SU-DHL-6 (cell line): ENCODE measurements at regions not wholly inside any gene's neighbourhood (a gene's known extent, or its start where the extent isn't known, plus 50 kb on each side); places are given as distances from the start of the nearest gene placed in this dataset.

Source experiments
- H2AFZ ChIP-seq: fragments of 200-600 bp; sonication (generic); 2 replicates; pipeline ENCODE4 v1.6.1; 2014; ENCODE audit warnings: low read depth, mild to moderate bottlenecking, moderate library complexity, mixed read lengths, antibody characterized with exemption, low read length; ENCODE audit not compliant: severe bottlenecking
- H3F3A ChIP-seq: fragments of 200-600 bp; shearing (Covaris generic); 2 replicates; pipeline ENCODE4 v1.6.0; 2016; ENCODE audit warnings: antibody characterized with exemption, mild to moderate bottlenecking; ENCODE audit not compliant: insufficient read depth
- H3K27ac ChIP-seq: fragments of 200-600 bp; sonication (generic); 2 replicates; pipeline ENCODE4 v1.5.1; 2016; ENCODE audit warnings: low read depth, mild to moderate bottlenecking, low read length, moderate library complexity, mixed read lengths
- H3K27me3 ChIP-seq: fragments of 200-600 bp; sonication (generic), shearing (Covaris generic); 2 replicates; pipeline ENCODE4 v1.6.0; 2014; ENCODE audit warnings: mild to moderate bottlenecking, low read length
- H3K36me3 ChIP-seq: fragments of 200-600 bp; sonication (generic); 2 replicates; pipeline ENCODE4 v1.6.1; 2014; ENCODE audit warnings: mild to moderate bottlenecking, low read length, mixed read lengths
- H3K4me2 ChIP-seq: fragments of 300-600, 200-600 bp; shearing (Covaris generic), sonication (generic); 2 replicates; pipeline ENCODE4 v1.6.0; 2014; ENCODE audit warnings: low read length, low read depth, mild to moderate bottlenecking; ENCODE audit not compliant: poor library complexity, severe bottlenecking
- H3K4me3 ChIP-seq: fragments of 200-600 bp; sonication (generic); 2 replicates; pipeline ENCODE4 v1.5.1; 2014; ENCODE audit warnings: antibody characterized with exemption, low read length, mild to moderate bottlenecking, mixed read lengths; ENCODE audit not compliant: insufficient read depth, poor library complexity, severe bottlenecking
- H3K79me2 ChIP-seq: fragments of 200-600 bp; sonication (generic); 2 replicates; pipeline ENCODE4 v1.6.1; 2014; ENCODE audit warnings: mild to moderate bottlenecking, low read length, moderate library complexity; ENCODE audit not compliant: insufficient read depth
- H3K9ac ChIP-seq: fragments of 200-600 bp; sonication (generic); 2 replicates; pipeline ENCODE4 v1.7.0; 2014; ENCODE audit warnings: mild to moderate bottlenecking, low read length
- H3K9me2 ChIP-seq: fragments of 200-600 bp; sonication (generic); replicated peaks from 2 replicates; pipeline ENCODE4 v1.6.1; 2014; ENCODE audit warnings: low read length; ENCODE audit not compliant: insufficient read depth
- H3K9me3 ChIP-seq: fragments of 200-600 bp; sonication (generic); 2 replicates; pipeline ENCODE4 v1.6.1; 2014; ENCODE audit warnings: low read length, mixed read lengths; ENCODE audit not compliant: insufficient read depth
- H4K20me1 ChIP-seq: fragments of 200-600 bp; sonication (generic); 2 replicates; pipeline ENCODE4 v1.6.1; 2014; ENCODE audit warnings: low read depth, mild to moderate bottlenecking, antibody characterized with exemption, low read length, moderate library complexity, mixed read lengths
- CTCF ChIP-seq: fragments of 200-600 bp; sonication (generic); IDR thresholded peaks from one replicate; pipeline ENCODE4 v1.5.1; 2017; ENCODE audit warnings: antibody characterized with exemption, mild to moderate bottlenecking, low read length, moderate library complexity; ENCODE audit not compliant: insufficient read depth, poor library complexity, severe bottlenecking
- EZH2phosphoT487 ChIP-seq: fragments of 200-600 bp; sonication (generic), shearing (Covaris generic); conservative IDR thresholded peaks from 2 replicates; pipeline ENCODE4 v1.6.1; 2018; ENCODE audit warnings: mild to moderate bottlenecking, antibody characterized with exemption, low read length, moderate library complexity, mixed read lengths

GRCh38 chr10:58942724-58943123, 233.7 kb upstream of the PHYHIPL start:
- no peak overlapping the region for H3K27ac ChIP-seq
- H3F3A ChIP-seq, result no peaks in the 10 kb centered on the region
- no peak overlapping the region for H3K4me3 ChIP-seq
- H3K9me2 ChIP-seq, result no peaks in the 10 kb centered on the region
- no peaks in the 10 kb centered on the region for H4K20me1 ChIP-seq
- H3K27me3 ChIP-seq, result no peaks in the 10 kb centered on the region
- TF ChIP-seq CTCF, result no peak
- no peak for TF ChIP-seq EZH2phosphoT487
- no peaks in the 10 kb centered on the region for H3K36me3 ChIP-seq
- no peak overlapping the region for H3K9ac ChIP-seq
- no peaks in the 10 kb centered on the region for H3K9me3 ChIP-seq
- no peaks in the 10 kb centered on the region for H3K79me2 ChIP-seq
- H2AFZ ChIP-seq, result no peak overlapping the region
- no peak overlapping the region for H3K4me2 ChIP-seq

- H4K20me1 ChIP-seq, result no peaks in the 10 kb centered on the region
- no peaks in the 10 kb centered on the region for H3K27me3 ChIP-seq
- H3F3A ChIP-seq, result no peaks in the 10 kb centered on the region
- H3K4me3 ChIP-seq, result no peak overlapping the region
- H3K36me3 ChIP-seq, result no peaks in the 10 kb centered on the region
- H3K9ac ChIP-seq, result no peak overlapping the region
- H3K27ac ChIP-seq, result no peak overlapping the region
- H3K9me3 ChIP-seq, result no peaks in the 10 kb centered on the region
- no peaks in the 10 kb centered on the region for H3K9me2 ChIP-seq
- H2AFZ ChIP-seq, result no peak overlapping the region
- H3K4me2 ChIP-seq, result no peak overlapping the region
- TF ChIP-seq CTCF, result no peak
- no peak for TF ChIP-seq EZH2phosphoT487
- no peaks in the 10 kb centered on the region for H3K79me2 ChIP-seq
Observed at GRCh38 chr10:58943256-58943890, 233.1 kb upstream of the PHYHIPL start.

- Histone ChIP-seq H3F3A (no peaks in the 10 kb centered on the region), H3K79me2 (no peaks in the 10 kb centered on the region), H3K9ac (no peak overlapping the region), H3K4me2 (no peak overlapping the region), H3K9me2 (no peaks in the 10 kb centered on the region), H3K9me3 (no peaks in the 10 kb centered on the region), H3K27ac (no peak overlapping the region), H3K27me3 (no peaks in the 10 kb centered on the region), H4K20me1 (no peaks in the 10 kb centered on the region), H3K36me3 (no peaks in the 10 kb centered on the region), H2AFZ (no peak overlapping the region), H3K4me3 (no peak overlapping the region)
- TF ChIP-seq EZH2phosphoT487 (no peak), CTCF (no peak)
Observed at GRCh38 chr10:58943960-58944359, 232.5 kb upstream of the PHYHIPL start.
